Retinal pigment epithelial cell (primary cell): ENCODE measurements at regions not wholly inside any gene's neighbourhood (a gene's known extent, or its start where the extent isn't known, plus 50 kb on each side); places are given as distances from the start of the nearest gene placed in this dataset.
"Not testable (repeated sequence)": the region's sequence is repeated elsewhere in the genome, so short reads cannot be mapped to it uniquely, and the experiment has no call there.

ENCODE experiments used
- DNase-seq: peaks from one replicate; pipeline ENCODE4 v3.0.0-alpha.2; 2010; ENCODE audit warnings: low read depth
- H3K4me3 ChIP-seq: 2 replicates; pipeline ENCODE4 v1.5.1; 2011; ENCODE audit warnings: mild to moderate bottlenecking, low read length, control low read depth, moderate library complexity
- TF ChIP-seq, protein P1 (sequence below): conservative IDR thresholded peaks from 2 replicates; pipeline ENCODE4 v1.5.1; 2011; ENCODE audit warnings: low read depth, low read length, control low read depth, inconsistent platforms

DNA sequence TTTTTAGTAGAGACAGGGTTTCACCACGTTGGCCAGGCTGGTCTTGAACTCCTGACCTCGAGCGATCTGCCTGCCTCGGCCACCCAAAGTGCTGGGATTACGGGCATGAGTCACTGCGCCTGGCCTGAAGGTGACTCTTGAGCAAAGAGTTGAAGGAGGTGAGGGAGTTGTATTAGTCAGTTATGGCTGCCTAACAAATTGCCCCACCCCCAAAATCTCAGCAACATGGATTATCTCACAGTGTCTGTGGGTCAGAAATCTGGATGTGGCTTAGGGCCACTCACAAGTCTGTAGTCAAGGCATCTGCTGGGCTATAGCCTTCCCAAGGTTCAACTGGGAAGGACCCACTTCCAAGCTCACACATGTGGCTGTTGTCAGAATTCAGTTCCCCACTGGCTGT is 52.8 kb upstream of the ADGRE5 start:
- DNase-seq = no peak
- TF ChIP-seq, protein P1, sequence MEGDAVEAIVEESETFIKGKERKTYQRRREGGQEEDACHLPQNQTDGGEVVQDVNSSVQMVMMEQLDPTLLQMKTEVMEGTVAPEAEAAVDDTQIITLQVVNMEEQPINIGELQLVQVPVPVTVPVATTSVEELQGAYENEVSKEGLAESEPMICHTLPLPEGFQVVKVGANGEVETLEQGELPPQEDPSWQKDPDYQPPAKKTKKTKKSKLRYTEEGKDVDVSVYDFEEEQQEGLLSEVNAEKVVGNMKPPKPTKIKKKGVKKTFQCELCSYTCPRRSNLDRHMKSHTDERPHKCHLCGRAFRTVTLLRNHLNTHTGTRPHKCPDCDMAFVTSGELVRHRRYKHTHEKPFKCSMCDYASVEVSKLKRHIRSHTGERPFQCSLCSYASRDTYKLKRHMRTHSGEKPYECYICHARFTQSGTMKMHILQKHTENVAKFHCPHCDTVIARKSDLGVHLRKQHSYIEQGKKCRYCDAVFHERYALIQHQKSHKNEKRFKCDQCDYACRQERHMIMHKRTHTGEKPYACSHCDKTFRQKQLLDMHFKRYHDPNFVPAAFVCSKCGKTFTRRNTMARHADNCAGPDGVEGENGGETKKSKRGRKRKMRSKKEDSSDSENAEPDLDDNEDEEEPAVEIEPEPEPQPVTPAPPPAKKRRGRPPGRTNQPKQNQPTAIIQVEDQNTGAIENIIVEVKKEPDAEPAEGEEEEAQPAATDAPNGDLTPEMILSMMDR = no peak
- no peak overlapping the region for H3K4me3 ChIP-seq

DNA sequence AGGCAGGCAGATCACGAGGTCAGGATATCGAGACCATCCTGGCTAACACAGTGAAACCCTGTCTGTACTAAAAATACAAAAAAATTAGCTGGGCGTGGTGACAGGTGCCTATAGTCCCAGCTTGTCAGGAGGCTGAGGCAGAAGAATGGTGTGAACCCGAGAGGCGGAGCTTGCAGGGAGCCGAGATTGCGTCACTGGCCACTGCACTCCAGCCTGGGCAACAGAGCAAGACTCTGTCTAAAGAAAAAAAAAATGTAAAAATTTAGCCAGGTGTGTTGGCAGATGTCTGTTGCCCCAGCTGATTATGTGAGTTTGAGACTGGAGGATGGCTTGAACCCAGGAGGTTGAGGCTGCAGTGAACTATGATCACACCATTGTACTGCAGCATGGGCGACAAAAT is 54.2 kb upstream of the ADGRE5 start:
- DNase-seq, H3K4me3 ChIP-seq: not testable (repeated sequence)

DNA sequence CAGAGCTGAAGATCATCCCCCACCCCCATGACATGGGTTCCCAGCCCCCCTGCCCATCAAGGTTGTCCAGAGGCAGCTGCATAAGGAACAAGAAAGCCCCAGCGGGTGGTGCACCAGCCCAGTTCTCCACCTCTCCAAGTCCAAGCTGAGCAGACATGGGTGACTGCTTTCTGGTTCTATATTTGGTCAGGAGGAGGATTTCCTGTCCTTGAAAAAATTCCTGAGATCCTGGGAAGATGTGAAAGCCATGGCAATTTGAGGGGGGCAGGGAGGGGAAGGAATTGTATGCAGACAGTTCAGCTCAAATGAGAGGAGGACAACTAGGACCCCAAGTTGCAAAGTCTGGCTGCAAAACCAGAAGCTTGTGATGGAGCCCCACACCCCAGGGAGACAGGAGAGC is 55.4 kb upstream of the ADGRE5 start:
- no peak overlapping the region for H3K4me3 ChIP-seq
- DNase-seq = no peak
- TF ChIP-seq, protein P1 = no peak

DNA sequence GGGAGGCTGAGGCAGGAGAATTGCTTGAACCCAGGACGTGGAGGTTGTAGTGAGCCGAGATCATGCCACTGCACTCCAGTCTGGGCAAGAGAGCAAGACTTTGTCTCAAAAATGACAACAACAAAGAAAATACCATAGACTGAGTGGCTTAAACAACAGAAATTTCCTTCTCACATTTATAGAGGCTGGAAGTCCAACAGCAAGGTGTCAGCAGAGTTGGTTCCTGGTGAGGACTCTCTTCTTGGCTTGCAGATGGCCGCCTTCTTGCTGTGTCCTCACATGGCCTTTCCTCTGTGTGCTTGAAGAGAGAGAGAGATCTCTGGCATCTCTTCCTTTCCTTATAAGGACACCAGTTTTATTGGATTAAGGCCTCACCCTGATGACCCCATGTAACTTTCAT is 56.1 kb upstream of the ADGRE5 start:
- H3K4me3 ChIP-seq = no peak overlapping the region
- DNase-seq = no peak
- TF ChIP-seq, protein P1 = no peak

DNA sequence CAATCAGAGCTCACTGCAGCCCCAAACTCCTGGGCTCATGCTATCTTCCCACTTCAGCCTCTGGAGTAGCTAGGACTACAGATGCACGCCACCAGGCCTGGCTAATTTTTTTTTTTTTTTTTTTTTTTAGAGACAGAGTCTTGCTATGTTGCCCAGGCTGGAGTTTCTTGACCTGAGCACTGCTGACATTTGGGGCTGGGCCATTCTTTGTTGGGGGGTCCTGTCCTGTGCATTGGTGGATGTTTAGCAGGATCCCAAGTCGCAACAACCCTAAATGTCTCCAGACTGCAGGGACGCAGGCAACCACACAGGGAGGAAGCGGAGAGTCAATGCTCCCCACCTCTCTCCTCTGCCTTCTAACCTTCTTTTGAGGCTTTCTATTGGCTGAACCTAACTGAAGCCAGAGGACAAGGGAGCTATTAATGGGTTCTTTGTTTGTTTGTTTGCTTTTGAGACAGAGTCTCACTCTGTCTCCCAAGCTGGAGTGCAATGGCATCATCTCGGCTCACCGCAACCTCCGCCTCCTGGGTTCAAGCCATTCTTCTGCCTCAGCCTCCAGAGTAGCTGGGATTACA is 58.3 kb upstream of the ADGRE5 start:
- no peak for DNase-seq
- H3K4me3 ChIP-seq = no peak overlapping the region
- TF ChIP-seq, protein P1 = no peak

DNA sequence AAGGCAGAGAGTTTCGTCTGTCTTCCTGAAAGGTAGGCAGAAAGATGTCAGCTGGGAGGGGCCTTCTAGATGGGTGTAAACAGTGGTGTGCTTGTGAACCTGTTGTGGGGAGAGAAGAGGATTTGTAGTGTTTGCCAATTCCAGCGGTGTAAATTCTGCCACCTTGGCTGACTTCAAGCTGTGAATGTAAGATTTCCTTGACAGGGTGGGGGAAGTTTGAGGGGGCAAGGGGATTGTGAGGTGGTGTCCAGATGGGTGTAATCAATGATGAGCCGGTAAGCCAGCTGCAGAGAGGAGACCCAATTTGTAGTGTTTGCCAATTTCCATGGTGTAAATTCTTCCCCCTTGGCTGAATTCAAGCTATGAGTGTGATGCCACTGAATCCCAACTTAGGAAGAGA is 61.0 kb upstream of the ADGRE5 start:
- TF ChIP-seq, protein P1 = no peak
- no peak overlapping the region for H3K4me3 ChIP-seq
- no peak for DNase-seq

DNA sequence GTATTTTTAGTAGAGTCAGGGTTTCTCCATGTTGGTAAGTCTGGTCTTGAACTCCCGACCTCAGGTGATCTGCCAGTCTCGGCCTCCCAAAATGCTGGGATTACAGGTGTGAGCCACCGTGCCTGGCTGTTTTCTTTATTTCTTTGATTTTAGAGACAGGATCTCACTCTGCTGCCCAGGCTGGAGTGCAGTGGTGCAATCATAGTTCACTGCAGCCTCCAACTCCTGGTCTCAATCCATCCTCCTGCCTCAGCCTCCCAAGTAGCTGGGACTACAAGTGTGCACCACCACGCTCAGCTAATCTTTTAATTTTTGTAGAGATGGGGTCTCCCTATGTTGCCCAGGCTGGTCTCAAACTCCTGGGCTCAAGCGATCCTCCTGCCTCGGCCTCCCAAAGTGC is 61.5 kb upstream of the ADGRE5 start:
- not testable (repeated sequence) for DNase-seq, H3K4me3 ChIP-seq

DNA sequence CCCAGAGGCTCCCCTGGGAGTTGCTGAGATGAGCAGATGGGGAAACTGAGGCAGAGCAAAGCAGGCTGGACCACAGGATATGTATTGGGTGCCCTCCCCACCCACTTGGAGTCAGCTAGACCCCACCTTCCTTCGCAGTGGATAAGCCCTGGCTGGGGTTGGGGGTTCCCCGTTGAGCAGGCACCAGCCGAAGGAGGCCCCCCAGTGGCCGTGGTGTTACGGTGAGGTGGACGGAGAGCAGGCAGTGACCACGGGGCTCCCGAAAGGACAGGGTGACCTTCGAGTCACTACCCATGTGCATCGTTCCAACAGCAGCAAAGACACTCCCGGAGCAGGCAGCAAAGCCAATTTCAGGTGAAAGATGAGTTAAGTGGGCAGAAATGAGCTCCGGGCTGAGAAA is 62.4 kb upstream of the ADGRE5 start:
- DNase-seq = no peak
- TF ChIP-seq, protein P1 = peak; percentile 46
- no peak overlapping the region for H3K4me3 ChIP-seq
